ENCODE measurements at regions not wholly inside any gene's neighbourhood (a gene's known extent, or its start where the extent isn't known, plus 50 kb on each side); places are given as distances from the start of the nearest gene placed in this dataset.

DNA sequence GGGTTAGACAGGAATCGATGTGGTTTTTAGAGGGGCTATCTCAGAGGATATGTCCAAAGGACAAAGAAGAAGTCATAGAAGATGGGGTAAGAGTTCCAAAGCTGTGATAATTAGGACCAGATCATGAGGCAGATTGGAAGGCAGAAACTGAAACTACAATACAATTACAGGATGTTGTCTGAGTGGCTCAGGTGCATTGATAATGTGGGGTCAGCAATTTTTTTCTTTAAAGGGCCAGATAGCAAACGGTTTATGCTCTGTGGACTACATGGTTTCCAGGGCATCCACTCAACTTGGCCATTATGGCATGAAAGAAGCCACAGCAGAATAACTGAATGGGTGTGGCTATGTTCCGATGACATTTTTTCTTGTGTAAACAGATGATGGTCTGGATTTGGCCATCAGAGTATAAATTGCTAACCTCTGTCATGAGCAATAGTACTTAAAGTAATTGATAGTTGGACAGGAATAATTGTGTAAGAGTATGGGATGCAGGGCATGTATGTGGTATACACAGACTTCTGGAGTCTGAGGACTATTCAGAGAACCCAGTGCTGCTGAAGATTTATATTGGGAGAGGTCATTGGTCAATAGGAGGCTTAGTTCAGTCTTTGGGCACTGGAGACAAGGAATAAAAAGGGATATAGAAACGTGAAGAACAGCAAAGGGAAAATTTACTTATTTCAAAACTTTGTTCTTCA is 198.4 kb upstream of the ADGRL4 start (continued):
- TF ChIP-seq, protein P1, sequence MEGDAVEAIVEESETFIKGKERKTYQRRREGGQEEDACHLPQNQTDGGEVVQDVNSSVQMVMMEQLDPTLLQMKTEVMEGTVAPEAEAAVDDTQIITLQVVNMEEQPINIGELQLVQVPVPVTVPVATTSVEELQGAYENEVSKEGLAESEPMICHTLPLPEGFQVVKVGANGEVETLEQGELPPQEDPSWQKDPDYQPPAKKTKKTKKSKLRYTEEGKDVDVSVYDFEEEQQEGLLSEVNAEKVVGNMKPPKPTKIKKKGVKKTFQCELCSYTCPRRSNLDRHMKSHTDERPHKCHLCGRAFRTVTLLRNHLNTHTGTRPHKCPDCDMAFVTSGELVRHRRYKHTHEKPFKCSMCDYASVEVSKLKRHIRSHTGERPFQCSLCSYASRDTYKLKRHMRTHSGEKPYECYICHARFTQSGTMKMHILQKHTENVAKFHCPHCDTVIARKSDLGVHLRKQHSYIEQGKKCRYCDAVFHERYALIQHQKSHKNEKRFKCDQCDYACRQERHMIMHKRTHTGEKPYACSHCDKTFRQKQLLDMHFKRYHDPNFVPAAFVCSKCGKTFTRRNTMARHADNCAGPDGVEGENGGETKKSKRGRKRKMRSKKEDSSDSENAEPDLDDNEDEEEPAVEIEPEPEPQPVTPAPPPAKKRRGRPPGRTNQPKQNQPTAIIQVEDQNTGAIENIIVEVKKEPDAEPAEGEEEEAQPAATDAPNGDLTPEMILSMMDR (IDR thresholded peaks at IDR 0.05; ENCODE audit: control extremely low read depth in 1 of 3, insufficient read depth in 1 of 3, low read depth in 1 of 3, low read length in 3 of 3): no peak
- TF ChIP-seq CBX8 (IDR thresholded peaks at IDR 0.05; ENCODE audit: borderline replicate concordance, low read depth, low read length): no peak

Measured in H1 (cell line).